Ishikawa (cell line): ENCODE measurements at regions not wholly inside any gene's neighbourhood (a gene's known extent, or its start where the extent isn't known, plus 50 kb on each side); places are given as distances from the start of the nearest gene placed in this dataset.

Experiments used
- CEBPB ChIP-seq: IDR thresholded peaks from 2 replicates; pipeline ENCODE4 v1.6.1; 2012
- CREB1 ChIP-seq: IDR thresholded peaks from 2 replicates; pipeline ENCODE4 v1.6.1; 2012; ENCODE audit warnings: low read depth
- EP300 ChIP-seq: IDR thresholded peaks from 2 replicates; pipeline ENCODE4 v1.6.1; 2012; ENCODE audit warnings: borderline replicate concordance
- FOXM1 ChIP-seq: IDR thresholded peaks from 2 replicates; pipeline ENCODE4 v1.6.1; 2012; ENCODE audit warnings: low read depth, borderline replicate concordance
- NFIC ChIP-seq: IDR thresholded peaks from 2 replicates; pipeline ENCODE4 v1.6.1; 2012
- RAD21 ChIP-seq: IDR thresholded peaks from 2 replicates; pipeline ENCODE4 v1.6.1; 2012; ENCODE audit warnings: low read depth
- TAF1 ChIP-seq: IDR thresholded peaks from 2 replicates; pipeline ENCODE4 v1.6.1; 2012; ENCODE audit warnings: low read depth, mild to moderate bottlenecking
- TCF12 ChIP-seq: IDR thresholded peaks from 2 replicates; pipeline ENCODE4 v1.6.1; 2012; ENCODE audit warnings: low read depth
- TEAD4 ChIP-seq: IDR thresholded peaks from 2 replicates; pipeline ENCODE4 v1.6.1; 2012
- YY1 ChIP-seq: IDR thresholded peaks from 2 replicates; pipeline ENCODE4 v1.6.1; 2012; ENCODE audit warnings: low read depth
- ZBTB7A ChIP-seq: IDR thresholded peaks from 2 replicates; pipeline ENCODE4 v1.6.1; 2012; ENCODE audit warnings: low read depth
- TF ChIP-seq, protein P1 (sequence below): IDR thresholded peaks from 2 replicates; pipeline ENCODE4 v1.6.1; 2012
- TF ChIP-seq, protein P2 (sequence below): IDR thresholded peaks from 2 replicates; pipeline ENCODE4 v1.6.1; 2012
- TF ChIP-seq, protein P3 (sequence below): IDR thresholded peaks from 2 replicates; pipeline ENCODE4 v1.6.1; 2012; ENCODE audit warnings: low read depth, mild to moderate bottlenecking

DNA sequence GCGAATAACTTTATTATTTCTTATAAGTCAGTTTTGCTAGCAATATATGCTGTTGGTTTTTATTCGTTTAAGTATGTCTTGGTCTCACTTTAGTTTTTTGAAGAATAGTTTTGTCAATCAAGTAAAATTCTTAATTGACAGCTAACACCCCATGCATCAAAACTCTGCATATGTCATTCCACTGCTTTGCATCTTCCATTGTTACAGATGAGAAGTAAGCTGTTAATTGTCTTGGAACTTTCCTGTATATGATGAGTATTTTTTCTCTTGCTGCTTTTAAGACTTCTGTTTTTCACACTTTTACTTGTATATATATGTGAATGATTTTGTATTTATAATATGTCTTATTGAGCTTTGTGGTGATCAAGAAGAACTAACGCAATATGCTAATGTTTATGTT is 1048.4 kb downstream of the CNTNAP5 start:
- TF ChIP-seq NFIC: no peak
- TF ChIP-seq TEAD4: no peak

DNA sequence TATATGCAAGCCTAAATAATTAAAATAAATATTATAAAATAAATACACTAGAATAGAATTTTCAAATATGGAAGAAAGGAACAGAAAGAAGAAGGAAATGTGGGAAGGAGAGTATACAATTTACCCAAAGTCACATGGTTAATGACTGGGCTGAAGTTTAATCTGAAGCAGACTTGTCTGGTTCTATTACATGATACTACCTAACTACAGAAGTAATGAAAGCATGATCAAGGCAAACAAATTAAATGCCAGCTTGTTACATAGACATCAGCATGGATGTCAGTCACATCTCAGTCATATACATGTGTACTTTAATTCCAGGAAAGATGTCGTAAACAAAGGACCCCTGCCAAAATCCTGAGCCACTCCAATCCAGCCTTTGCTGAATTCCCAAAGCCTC is 1060.8 kb downstream of the CNTNAP5 start:
- TF ChIP-seq ZBTB7A (no peak), YY1 (no peak), EP300 (no peak), TEAD4 (no peak), CREB1 (no peak), NFIC (no peak)
- TF ChIP-seq, protein P1, sequence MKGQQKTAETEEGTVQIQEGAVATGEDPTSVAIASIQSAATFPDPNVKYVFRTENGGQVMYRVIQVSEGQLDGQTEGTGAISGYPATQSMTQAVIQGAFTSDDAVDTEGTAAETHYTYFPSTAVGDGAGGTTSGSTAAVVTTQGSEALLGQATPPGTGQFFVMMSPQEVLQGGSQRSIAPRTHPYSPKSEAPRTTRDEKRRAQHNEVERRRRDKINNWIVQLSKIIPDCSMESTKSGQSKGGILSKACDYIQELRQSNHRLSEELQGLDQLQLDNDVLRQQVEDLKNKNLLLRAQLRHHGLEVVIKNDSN: no peak
- TF ChIP-seq, protein P2, sequence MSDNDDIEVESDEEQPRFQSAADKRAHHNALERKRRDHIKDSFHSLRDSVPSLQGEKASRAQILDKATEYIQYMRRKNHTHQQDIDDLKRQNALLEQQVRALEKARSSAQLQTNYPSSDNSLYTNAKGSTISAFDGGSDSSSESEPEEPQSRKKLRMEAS: no peak
- TF ChIP-seq, protein P3, sequence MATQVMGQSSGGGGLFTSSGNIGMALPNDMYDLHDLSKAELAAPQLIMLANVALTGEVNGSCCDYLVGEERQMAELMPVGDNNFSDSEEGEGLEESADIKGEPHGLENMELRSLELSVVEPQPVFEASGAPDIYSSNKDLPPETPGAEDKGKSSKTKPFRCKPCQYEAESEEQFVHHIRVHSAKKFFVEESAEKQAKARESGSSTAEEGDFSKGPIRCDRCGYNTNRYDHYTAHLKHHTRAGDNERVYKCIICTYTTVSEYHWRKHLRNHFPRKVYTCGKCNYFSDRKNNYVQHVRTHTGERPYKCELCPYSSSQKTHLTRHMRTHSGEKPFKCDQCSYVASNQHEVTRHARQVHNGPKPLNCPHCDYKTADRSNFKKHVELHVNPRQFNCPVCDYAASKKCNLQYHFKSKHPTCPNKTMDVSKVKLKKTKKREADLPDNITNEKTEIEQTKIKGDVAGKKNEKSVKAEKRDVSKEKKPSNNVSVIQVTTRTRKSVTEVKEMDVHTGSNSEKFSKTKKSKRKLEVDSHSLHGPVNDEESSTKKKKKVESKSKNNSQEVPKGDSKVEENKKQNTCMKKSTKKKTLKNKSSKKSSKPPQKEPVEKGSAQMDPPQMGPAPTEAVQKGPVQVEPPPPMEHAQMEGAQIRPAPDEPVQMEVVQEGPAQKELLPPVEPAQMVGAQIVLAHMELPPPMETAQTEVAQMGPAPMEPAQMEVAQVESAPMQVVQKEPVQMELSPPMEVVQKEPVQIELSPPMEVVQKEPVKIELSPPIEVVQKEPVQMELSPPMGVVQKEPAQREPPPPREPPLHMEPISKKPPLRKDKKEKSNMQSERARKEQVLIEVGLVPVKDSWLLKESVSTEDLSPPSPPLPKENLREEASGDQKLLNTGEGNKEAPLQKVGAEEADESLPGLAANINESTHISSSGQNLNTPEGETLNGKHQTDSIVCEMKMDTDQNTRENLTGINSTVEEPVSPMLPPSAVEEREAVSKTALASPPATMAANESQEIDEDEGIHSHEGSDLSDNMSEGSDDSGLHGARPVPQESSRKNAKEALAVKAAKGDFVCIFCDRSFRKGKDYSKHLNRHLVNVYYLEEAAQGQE: no peak

DNA sequence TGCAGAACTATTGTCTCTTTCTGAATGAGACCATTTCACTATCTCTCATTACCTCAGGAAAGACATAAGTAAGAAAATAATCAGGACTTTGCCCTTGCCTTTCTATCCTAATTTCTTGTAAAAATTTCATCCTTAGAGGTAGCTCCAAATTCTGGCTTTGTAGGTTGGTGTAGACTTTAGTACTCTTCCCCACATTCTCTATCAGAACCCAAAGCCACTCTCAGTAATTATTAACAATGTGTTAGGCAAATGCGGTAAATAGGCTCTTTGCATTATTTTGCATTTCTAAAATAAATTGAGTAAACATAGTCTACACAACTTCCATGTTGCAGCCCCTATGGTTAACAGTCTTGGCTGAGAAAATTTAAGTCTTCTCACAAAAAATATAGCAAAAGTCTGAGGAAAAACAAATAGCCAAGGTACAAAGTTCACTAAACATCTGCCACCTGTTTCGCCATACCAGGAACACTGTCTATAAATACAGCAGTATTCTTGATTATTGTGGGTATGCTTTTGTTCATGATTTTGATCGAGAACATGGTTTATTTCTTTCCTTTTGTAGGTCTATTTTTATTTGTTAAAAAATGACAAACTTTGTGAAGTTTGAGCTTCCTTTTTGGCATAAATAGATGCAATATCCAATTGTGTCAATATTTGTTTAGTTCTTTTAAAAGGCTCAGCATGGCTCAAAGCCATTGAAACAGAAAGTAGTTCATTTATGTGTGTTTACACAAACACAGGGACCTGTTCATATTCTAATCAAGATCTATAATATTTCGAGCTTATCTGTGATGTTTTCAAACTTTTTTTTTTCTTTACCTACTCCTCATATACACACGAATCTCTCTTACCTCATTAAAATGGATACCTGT is 1061.5 kb downstream of the CNTNAP5 start:
- TF ChIP-seq TEAD4 (no peak), ZBTB7A (no peak), TCF12 (no peak), CEBPB (no peak), YY1 (no peak), TAF1 (no peak), RAD21 (no peak), FOXM1 (no peak), CREB1 (no peak)
- TF ChIP-seq, protein P2: no peak
- TF ChIP-seq, protein P3: no peak

DNA sequence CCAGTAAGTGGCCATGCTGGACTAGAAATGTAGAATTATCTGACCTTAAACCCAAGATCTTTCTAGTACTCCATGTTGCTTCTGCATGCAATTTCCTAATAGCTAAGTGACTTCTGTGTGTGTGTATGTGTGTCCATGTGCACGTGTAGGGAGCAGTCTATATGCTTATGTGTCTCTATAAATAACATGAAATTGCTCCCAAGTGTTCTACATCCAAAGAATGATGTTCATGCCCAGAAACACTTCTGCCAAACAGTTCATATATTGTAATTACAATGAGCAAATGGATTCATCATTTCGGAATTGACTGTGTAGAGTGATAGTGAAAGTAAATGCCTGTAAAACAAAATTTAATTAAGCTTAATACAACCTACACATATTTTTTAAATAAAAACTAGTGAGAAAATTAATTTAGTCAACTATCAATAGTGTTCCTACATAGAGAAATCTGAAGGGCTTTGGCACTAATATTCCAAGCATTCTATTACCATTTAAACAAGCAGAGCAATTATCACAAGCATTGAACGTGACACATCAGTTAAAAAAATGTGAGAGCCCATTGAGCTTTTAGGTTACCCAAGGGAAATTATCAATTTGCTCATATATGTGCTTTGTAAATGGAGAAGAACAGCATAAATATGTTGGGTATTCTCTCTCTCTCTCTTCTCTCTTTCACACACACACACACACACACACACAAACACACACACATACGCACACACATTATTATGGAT is 1067.4 kb downstream of the CNTNAP5 start:
- TF ChIP-seq, protein P3: no peak
- TF ChIP-seq EP300: no peak
- no peak for TF ChIP-seq TCF12
- no peak for TF ChIP-seq ZBTB7A
- TF ChIP-seq, protein P1: no peak
- TF ChIP-seq RAD21: no peak
- TF ChIP-seq NFIC: no peak

DNA sequence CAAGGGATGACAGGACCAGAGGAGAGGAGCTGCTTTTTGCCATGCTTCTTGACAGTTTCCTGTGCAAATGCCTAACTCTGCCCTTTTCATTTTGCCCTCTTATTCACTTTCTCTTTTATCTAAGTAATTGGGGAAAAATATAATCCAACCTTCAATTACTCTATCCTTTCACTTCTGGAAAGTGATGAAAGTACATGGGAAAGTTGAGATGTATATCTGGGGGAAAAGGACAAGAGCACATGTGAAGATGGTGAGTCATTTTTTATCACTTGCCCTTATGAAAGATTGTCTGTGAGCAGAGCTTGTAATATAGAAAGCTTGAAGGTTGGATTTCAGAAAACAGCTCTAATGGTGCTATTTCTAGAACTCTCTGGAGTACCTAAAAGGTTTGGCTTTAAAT is 1070.7 kb downstream of the CNTNAP5 start:
- TF ChIP-seq TAF1 (no peak), FOXM1 (no peak), TCF12 (no peak), NFIC (no peak), ZBTB7A (no peak), CREB1 (no peak), EP300 (no peak)
